PFSK-1 (cell line): ENCODE measurements at regions not wholly inside any gene's neighbourhood (a gene's known extent, or its start where the extent isn't known, plus 50 kb on each side); places are given as distances from the start of the nearest gene placed in this dataset.

Source experiments
- POLR2AphosphoS5 ChIP-seq: IDR thresholded peaks from 2 replicates; pipeline ENCODE4 v1.6.1; 2012; ENCODE audit warnings: low read depth, mild to moderate bottlenecking, control low read depth, low read length, moderate library complexity
- REST ChIP-seq, 2 experiments: IDR thresholded peaks; 2 replicates each; pipeline versions ENCODE4 v1.6.1 to v1.8.0; 2011 to 2012; ENCODE audit warnings: low read depth in 2 of 2, low read length in 2 of 2, control low read depth in 1 of 2, inconsistent platforms in 1 of 2, mild to moderate bottlenecking in 1 of 2, moderate library complexity in 1 of 2; ENCODE audit not compliant: insufficient read depth in 1 of 2
- SIN3A ChIP-seq: IDR thresholded peaks from 2 replicates; pipeline ENCODE4 v1.6.1; 2012; ENCODE audit warnings: mild to moderate bottlenecking, low read length, moderate library complexity, borderline replicate concordance; ENCODE audit not compliant: insufficient read depth
- TAF1 ChIP-seq: IDR thresholded peaks from 2 replicates; pipeline ENCODE4 v1.6.1; 2012; ENCODE audit warnings: low read length, control low read depth, borderline replicate concordance; ENCODE audit not compliant: insufficient read depth

- TF ChIP-seq REST (IDR thresholded peaks at IDR 0.05; ENCODE audit: insufficient read depth in 1 of 2, low read depth in 2 of 2, low read length in 2 of 2): no peak
- no peak for TF ChIP-seq POLR2AphosphoS5
- no peak for TF ChIP-seq TAF1
- TF ChIP-seq SIN3A: no peak
These were observed 362.4 kb downstream of the KCTD12 start for GRCh38 chr13:76523740-76524340.
